Ovary (tissue), 3 donors: ENCODE measurements at regions not wholly inside any gene's neighbourhood (a gene's known extent, or its start where the extent isn't known, plus 50 kb on each side); places are given as distances from the start of the nearest gene placed in this dataset.

Experiments used
- CTCF ChIP-seq, 3 donors: fragments of 450-650 bp in 2 of 3; fragments of 200-600 bp in 1 of 3; IDR thresholded peaks; one replicate each; pipeline versions ENCODE4 v1.5.1 to v1.8.0; 2016 to 2022; ENCODE audit warnings: antibody characterized with exemption in 3 of 3, mild to moderate bottlenecking in 1 of 3
- EP300 ChIP-seq: sonication (generic); formaldehyde crosslinking; IDR thresholded peaks from one replicate; pipeline ENCODE4 v1.6.1; 2017; ENCODE audit warnings: antibody characterized with exemption
- POLR2A ChIP-seq: fragments of 450-650 bp; IDR thresholded peaks from one replicate; pipeline ENCODE4 v1.6.1; 2017; ENCODE audit warnings: antibody characterized with exemption, mild to moderate bottlenecking, moderate library complexity
- donor health status: DM: no; HTN: no; CAD: no.

GRCh38 chr7:131255242-131255641, 72.4 kb upstream of the MKLN1 start:
- no peak for TF ChIP-seq CTCF (IDR thresholded peaks at IDR 0.05)
- TF ChIP-seq POLR2A = no peak
- TF ChIP-seq EP300 = no peak
